Activated CD4-positive, alpha-beta T cell treated with anti-CD3 and anti-CD28 coated beads, Interleukin-2, amount 10 ng/mL, durations not matched to agents 7 days and 5 days (primary cell): ENCODE measurements at regions not wholly inside any gene's neighbourhood (a gene's known extent, or its start where the extent isn't known, plus 50 kb on each side); places are given as distances from the start of the nearest gene placed in this dataset.
"Not testable (repeated sequence)": the region's sequence is repeated elsewhere in the genome, so short reads cannot be mapped to it uniquely, and the experiment has no call there.

Experiments used
- CTCF ChIA-PET: fragments of 350-600 bp; sonication (Branson Sonifier 250); formaldehyde crosslinking; loops from one replicate; lab custom pipeline; 2021; ENCODE audit warnings: antibody characterized with exemption; lab: Charles Lee
- POLR2A ChIA-PET: fragments of 350-600 bp; sonication (Branson Sonifier 250); formaldehyde crosslinking; loops from one replicate; lab custom pipeline; 2021; ENCODE audit warnings: antibody characterized with exemption; lab: Charles Lee
- DNase-seq: peaks from one replicate; pipeline ENCODE4 v3.0.0-alpha.2; 2020
- H3K27ac Mint-ChIP-seq: one replicate; pipeline ENCODE4 v1.8.0; 2021; ENCODE audit warnings: mild to moderate bottlenecking, moderate library complexity, mixed read lengths
- H3K27me3 Mint-ChIP-seq: one replicate; pipeline ENCODE4 v1.8.0; 2021; ENCODE audit warnings: mixed read lengths
- H3K36me3 Mint-ChIP-seq: one replicate; pipeline ENCODE4 v1.8.0; 2021; ENCODE audit warnings: low read depth, mixed read lengths
- H3K4me1 Mint-ChIP-seq: one replicate; pipeline ENCODE4 v1.8.0; 2021; ENCODE audit warnings: mixed read lengths
- H3K4me3 Mint-ChIP-seq: one replicate; pipeline ENCODE4 v1.8.0; 2021; ENCODE audit warnings: mild to moderate bottlenecking, moderate library complexity, mixed read lengths
- H3K9me3 Mint-ChIP-seq: one replicate; pipeline ENCODE4 v1.8.0; 2021; ENCODE audit warnings: mixed read lengths

DNA sequence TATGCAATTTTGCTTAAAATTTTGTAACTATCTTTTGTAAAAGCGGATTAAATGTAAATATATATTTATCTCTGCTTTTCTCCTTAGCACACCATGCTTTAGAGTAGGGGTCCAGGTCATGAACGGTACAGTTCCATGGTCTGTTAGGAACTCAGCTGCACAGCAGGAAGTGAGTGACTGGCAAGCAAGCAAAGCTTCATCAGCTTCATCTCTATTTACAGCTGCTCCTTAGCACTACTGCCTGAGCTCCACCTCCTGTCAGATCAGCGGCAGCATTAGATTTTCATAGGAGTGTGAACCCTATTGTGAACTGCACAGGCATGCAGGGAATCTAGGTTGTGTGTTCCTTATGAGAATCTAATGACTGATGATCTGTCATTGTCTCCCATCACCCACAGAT is 959.0 kb upstream of the SLC39A10 start:
- Mint-ChIP-seq H3K36me3 (no peaks in the 10 kb centered on the region), H3K27ac (no peak overlapping the region), H3K9me3 (no peaks in the 10 kb centered on the region), H3K4me3 (no peak overlapping the region), H3K27me3 (no peaks in the 10 kb centered on the region), H3K4me1 (no peaks in the 10 kb centered on the region)
- no peak for DNase-seq
- CTCF ChIA-PET = interaction anchor here (0.6 to 0.8 kb wide), 2 partner anchors 64 to 1236 kb away, joined by 3 to 4 read pairs; no protein-coding TSS in a partner anchor
- POLR2A ChIA-PET = no interaction called here

DNA sequence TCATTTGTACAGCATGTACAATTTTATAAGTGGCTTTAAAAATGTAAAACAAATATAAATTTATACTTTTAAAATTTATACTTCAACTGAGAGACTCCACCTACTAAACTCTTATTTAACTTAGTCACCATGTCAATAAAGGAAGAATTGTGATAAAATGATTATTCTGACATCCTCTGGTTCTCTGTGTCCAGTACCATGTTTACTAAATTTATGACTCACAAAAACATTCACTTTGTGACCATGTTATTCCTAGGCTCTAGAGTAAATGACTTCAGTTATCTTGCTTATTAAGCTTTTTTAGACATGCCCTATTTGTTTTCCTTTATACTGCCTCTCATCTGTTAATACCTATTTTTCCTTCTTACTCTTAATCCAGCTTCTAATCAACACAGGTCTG is 959.6 kb upstream of the SLC39A10 start:
- Mint-ChIP-seq H3K9me3 (no peaks in the 10 kb centered on the region), H3K27me3 (no peaks in the 10 kb centered on the region), H3K4me1 (no peaks in the 10 kb centered on the region), H3K4me3 (no peak overlapping the region), H3K36me3 (no peaks in the 10 kb centered on the region), H3K27ac (no peak overlapping the region)
- POLR2A ChIA-PET = no interaction called here
- CTCF ChIA-PET = interaction anchor here (0.6 kb wide), 1 partner anchor 1237 kb away, joined by 4 read pairs; no protein-coding TSS in a partner anchor
- DNase-seq = no peak

DNA sequence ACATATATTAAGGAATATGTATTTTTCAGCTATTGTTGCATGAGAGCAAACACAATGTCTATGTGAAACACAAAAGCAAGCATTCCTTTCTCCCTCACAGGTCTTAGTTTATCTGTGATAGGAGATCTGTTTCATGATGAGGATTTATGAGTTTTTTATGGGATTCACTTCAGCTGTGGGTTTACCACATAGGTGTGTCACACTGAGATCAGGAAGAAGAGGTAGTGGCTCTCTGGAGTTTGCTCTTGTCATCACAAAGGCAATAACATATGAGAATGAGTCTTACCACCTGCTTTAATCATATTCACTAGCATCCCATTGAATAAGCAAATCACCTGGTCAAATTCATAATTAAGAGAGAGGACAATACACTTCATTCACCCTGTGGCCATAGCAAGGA is 960.3 kb upstream of the SLC39A10 start:
- no peak overlapping the region for H3K27ac Mint-ChIP-seq
- H3K4me3 Mint-ChIP-seq = no peak overlapping the region
- H3K27me3 Mint-ChIP-seq = no peaks in the 10 kb centered on the region
- no peaks in the 10 kb centered on the region for H3K4me1 Mint-ChIP-seq
- ChIA-PET CTCF (no interaction called here), POLR2A (no interaction called here)
- H3K9me3 Mint-ChIP-seq = no peaks in the 10 kb centered on the region
- H3K36me3 Mint-ChIP-seq = no peaks in the 10 kb centered on the region
- DNase-seq = no peak

DNA sequence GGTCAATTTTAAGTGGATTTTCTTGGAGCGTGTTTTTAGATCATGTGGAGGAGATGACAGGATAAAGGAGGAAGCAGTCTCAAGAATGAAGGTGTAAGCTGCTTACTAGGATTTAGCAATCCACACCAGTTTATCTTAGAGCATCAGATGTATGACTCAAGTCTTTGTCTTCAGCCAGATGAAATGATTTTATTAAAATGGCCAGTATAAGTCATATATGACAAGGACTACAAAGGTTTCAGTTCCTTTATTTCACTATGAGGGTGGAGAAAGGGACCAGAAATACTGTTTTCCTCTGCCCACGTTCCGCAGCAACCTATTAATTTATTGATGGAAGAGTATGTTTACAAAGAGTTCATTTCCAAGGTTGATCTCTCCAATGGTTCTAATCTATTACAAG is 970.5 kb upstream of the SLC39A10 start:
- no peak for DNase-seq
- no peaks in the 10 kb centered on the region for H3K4me1 Mint-ChIP-seq
- H3K27ac Mint-ChIP-seq = no peak overlapping the region
- no peaks in the 10 kb centered on the region for H3K27me3 Mint-ChIP-seq
- H3K4me3 Mint-ChIP-seq = no peak overlapping the region
- POLR2A ChIA-PET = no interaction called here
- no peaks in the 10 kb centered on the region for H3K36me3 Mint-ChIP-seq
- CTCF ChIA-PET = no interaction called here
- no peaks in the 10 kb centered on the region for H3K9me3 Mint-ChIP-seq

DNA sequence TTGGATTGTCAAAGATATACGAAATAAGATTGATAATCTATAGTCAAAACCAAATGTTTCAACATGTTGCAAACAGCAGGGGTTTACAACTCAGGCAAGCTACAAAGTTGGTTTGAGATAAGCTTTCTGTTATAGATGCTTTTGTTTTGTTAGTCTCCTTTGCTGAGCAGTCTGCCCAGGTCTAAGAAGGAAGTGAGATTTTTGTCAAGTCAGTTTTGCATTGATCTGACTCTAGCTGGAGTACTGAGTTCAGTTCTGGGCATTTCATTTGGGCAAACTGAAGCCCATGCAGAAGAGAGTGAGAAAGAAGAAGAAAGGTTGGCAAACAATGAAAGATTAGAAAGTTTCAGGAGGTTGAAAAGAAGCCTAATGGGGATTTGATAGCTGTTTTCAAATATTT is 983.0 kb upstream of the SLC39A10 start:
- Mint-ChIP-seq H3K9me3 (no peaks in the 10 kb centered on the region), H3K27me3 (no peaks in the 10 kb centered on the region), H3K36me3 (no peaks in the 10 kb centered on the region), H3K4me1 (no peaks in the 10 kb centered on the region), H3K4me3 (no peak overlapping the region), H3K27ac (no peak overlapping the region)
- ChIA-PET CTCF (no interaction called here), POLR2A (no interaction called here)
- DNase-seq = no peak

DNA sequence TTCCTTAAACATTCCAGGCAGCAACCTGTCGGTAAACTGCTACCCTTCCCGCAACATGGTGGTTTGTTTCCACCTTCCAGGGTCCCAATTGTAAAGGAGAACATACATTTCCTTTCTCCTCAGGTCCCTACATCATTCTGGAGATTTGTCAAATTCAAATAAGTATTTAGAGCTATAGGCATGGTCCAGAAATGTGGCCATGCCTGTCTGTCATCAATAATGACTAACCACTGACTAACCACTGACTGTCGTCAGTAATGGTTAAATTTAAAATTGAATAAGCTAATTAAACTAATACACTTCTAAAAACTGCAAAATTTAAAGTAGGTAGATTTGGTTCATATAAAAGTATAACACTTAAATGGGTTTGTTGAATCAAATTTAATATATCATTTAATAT is 984.0 kb upstream of the SLC39A10 start:
- Mint-ChIP-seq H3K9me3 (no peaks in the 10 kb centered on the region), H3K4me3 (no peak overlapping the region), H3K27ac (no peak overlapping the region), H3K36me3 (no peaks in the 10 kb centered on the region), H3K27me3 (no peaks in the 10 kb centered on the region), H3K4me1 (no peaks in the 10 kb centered on the region)
- ChIA-PET CTCF (no interaction called here), POLR2A (no interaction called here)
- DNase-seq = no peak

DNA sequence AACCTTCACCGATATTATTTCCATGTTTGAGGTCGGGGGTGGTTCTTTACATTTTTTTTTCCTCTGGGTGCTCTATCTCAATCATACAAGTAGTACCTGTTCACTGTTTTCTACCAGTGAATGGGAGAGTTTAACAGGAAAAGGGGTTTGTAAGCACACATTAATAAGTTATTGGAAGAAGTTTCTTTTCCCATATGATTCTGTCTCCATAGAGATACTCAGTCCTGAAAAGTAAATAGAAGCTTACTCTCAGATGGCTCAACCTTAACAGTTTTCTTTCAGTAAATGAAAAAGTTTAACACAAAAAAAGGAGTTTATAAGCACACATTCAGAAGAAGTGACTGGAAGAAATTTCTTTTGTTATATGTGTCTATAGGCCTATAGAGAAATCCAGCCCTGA is 995.6 kb upstream of the SLC39A10 start:
- no peak for DNase-seq

DNA sequence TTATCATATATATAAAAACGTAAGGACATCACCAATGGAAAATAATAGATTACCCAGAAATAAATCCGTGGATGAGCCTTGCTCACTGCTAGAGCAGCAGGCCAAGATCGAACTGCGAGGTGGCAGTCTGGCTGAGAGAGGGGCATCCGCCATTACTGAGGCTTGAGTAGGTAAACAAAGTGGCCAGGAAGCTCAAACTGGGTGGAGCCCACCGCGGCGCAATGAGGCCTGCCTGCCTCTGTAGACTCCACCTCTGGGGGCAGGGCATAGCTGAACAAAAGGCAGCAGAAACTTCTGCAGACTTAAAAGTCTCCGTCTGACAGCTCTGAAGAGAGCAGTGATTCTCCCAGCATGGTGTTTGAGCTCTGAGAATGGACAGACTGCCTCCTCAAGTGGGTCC is 1018.0 kb upstream of the SLC39A10 start:
- H3K4me1 Mint-ChIP-seq, H3K27me3 Mint-ChIP-seq, CTCF ChIA-PET, POLR2A ChIA-PET, H3K4me3 Mint-ChIP-seq, H3K27ac Mint-ChIP-seq, DNase-seq, H3K9me3 Mint-ChIP-seq, H3K36me3 Mint-ChIP-seq: not testable (repeated sequence)

More for the DNA sequence above, 995.6 kb upstream of the SLC39A10 start:
- no peaks in the 10 kb centered on the region for H3K4me1 Mint-ChIP-seq
- H3K36me3 Mint-ChIP-seq = no peaks in the 10 kb centered on the region
- no peaks in the 10 kb centered on the region for H3K9me3 Mint-ChIP-seq
- CTCF ChIA-PET = no interaction called here
- no peak overlapping the region for H3K27ac Mint-ChIP-seq
- H3K27me3 Mint-ChIP-seq = no peaks in the 10 kb centered on the region
- H3K4me3 Mint-ChIP-seq = no peak overlapping the region
- POLR2A ChIA-PET = no interaction called here

DNA sequence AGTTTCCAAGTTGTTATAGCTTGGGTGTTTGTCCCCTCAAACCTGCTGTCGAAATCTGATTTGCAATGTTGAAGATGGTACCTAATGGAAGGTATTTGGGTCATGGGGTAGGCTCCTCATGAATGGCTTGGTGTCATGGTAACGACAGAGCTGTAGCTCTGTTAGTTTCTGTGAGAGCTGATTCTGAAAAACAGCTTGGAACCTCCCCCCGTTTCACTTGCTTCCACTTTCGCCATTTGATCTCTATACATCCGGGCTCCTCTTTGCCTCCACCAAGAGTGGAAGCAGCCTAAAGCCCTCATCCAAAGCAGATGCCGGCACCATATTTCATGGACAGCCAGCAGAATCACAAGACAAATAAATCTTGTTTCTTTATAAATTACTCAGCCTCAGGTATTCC is 1035.1 kb upstream of the SLC39A10 start:
- no peaks in the 10 kb centered on the region for H3K9me3 Mint-ChIP-seq
- POLR2A ChIA-PET = no interaction called here
- CTCF ChIA-PET = no interaction called here
- H3K27ac Mint-ChIP-seq = no peak overlapping the region
- H3K36me3 Mint-ChIP-seq = no peaks in the 10 kb centered on the region
- H3K4me1 Mint-ChIP-seq = no peaks in the 10 kb centered on the region
- H3K4me3 Mint-ChIP-seq = no peak overlapping the region
- DNase-seq = no peak
- no peaks in the 10 kb centered on the region for H3K27me3 Mint-ChIP-seq

DNA sequence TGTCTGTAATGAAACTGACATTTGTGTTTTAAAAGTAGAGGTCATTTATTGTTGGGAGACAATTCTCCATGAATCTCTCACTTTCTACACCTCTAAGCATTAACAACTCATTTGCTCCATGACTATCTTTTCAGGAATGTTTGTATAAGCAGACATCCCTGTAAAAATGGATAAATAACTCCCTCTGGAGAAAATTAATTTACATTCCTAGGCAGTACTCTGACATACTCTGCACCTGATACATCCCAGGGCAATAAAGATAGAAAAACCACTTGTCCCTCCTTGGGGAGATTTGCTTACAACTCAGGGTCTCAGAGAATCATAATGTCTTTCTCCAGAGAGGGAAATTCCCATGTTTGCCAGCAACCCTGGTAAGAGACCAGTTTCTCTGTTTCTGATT is 1037.7 kb upstream of the SLC39A10 start:
- ChIA-PET POLR2A (no interaction called here), CTCF (no interaction called here)
- Mint-ChIP-seq H3K27me3 (no peaks in the 10 kb centered on the region), H3K4me1 (no peaks in the 10 kb centered on the region), H3K4me3 (no peak overlapping the region), H3K36me3 (no peaks in the 10 kb centered on the region), H3K9me3 (no peaks in the 10 kb centered on the region), H3K27ac (no peak overlapping the region)
- no peak for DNase-seq

DNA sequence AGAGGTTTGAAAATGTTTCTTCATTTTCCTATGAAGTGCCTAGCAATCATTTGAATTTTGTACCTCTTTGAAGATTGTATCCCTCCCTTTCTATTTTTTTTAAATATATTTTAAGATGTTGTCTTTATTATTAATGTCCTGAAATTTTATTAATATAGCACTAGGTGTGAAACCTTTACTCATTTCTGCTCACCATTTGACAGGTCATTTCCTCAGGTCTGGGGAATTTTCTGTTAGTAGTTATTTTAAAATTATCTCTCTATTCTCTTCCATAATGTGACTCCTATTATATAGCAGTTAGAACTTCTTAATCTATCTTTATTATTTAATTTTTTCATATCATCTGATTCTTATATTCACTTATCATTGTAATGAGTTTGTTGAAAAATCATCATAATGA is 1038.6 kb upstream of the SLC39A10 start:
- H3K36me3 Mint-ChIP-seq = no peaks in the 10 kb centered on the region
- no peaks in the 10 kb centered on the region for H3K9me3 Mint-ChIP-seq
- H3K27me3 Mint-ChIP-seq = no peaks in the 10 kb centered on the region
- no peak overlapping the region for H3K27ac Mint-ChIP-seq
- no peak for DNase-seq
- ChIA-PET POLR2A (no interaction called here), CTCF (no interaction called here)
- no peaks in the 10 kb centered on the region for H3K4me1 Mint-ChIP-seq
- H3K4me3 Mint-ChIP-seq = no peak overlapping the region

DNA sequence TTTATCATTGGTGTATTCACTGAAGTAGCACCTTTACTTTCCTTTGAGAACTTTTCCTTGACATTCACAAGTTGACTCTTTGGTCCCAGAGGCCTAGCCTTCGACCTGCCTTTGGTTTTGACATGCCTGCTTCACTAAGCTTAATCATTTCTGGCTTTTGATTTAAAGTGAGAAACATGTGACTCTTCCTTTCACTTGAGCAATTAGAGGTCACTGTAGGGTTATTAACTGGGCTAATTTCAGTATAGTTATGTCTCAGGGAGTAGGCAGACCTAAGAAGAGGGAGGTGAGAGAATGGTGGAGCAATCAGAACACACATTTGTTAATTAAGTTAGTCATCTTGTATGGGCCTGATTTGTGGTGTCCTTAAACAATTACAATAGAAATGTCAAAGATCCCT is 1040.7 kb upstream of the SLC39A10 start:
- Mint-ChIP-seq H3K4me3 (no peak overlapping the region), H3K4me1 (no peaks in the 10 kb centered on the region), H3K27ac (no peak overlapping the region), H3K27me3 (no peaks in the 10 kb centered on the region), H3K9me3 (peaks cover 2% of the 10 kb centered on the region), H3K36me3 (no peaks in the 10 kb centered on the region)
- ChIA-PET POLR2A (no interaction called here), CTCF (no interaction called here)
- no peak for DNase-seq

DNA sequence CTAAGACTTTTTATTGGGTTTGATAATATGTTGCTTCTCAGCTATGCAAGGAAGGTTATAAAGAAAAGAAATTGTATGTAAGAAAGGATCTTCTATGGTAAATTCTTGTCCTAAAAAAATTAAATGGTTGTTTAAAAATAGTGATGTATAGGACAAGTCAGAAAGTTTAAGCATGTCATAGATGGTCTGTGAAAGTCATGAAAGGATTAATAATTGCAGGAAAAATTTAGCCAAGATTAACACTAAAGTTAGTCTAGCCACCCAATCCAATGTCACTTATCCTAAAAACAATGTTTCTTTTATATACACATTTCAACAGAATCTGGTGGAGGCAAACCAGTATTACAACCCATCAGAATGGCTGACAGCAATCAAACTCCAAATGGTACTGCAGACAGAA is 1046.7 kb upstream of the SLC39A10 start:
- Mint-ChIP-seq H3K36me3 (no peaks in the 10 kb centered on the region), H3K4me3 (no peak overlapping the region), H3K4me1 (no peaks in the 10 kb centered on the region), H3K27ac (no peak overlapping the region), H3K9me3 (peaks cover 12% of the 10 kb centered on the region), H3K27me3 (no peaks in the 10 kb centered on the region)
- ChIA-PET POLR2A (no interaction called here), CTCF (no interaction called here)
- no peak for DNase-seq

DNA sequence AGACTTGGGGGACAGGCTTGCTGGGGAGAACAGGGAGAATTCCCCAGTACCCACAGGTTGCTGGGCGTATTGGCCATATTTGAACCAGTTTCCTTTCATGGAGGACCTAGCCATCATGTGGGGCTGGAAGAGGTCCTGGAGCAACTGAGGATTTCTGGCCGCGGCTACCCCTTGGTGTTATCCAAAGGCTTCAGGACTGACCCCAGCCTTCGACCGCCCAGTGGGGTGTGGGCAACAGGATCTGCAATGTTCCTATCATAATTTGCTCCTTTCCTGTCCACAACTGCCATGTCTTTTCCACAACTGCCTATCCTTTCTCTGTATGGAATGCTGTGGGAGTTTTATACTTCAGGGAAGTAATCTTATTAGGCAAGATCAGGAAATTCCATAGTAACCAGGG is 1053.6 kb upstream of the SLC39A10 start:
- CTCF ChIA-PET = no interaction called here
- Mint-ChIP-seq H3K4me1 (no peaks in the 10 kb centered on the region), H3K36me3 (no peaks in the 10 kb centered on the region)

More for the DNA sequence above, 1053.6 kb upstream of the SLC39A10 start:
- no peaks in the 10 kb centered on the region for H3K27me3 Mint-ChIP-seq
- no peak overlapping the region for H3K4me3 Mint-ChIP-seq
- no peak overlapping the region for H3K27ac Mint-ChIP-seq
- DNase-seq = no peak
- POLR2A ChIA-PET = no interaction called here
- H3K9me3 Mint-ChIP-seq = peaks cover 8% of the 10 kb centered on the region
